ENCODE measurements at regions not wholly inside any gene's neighbourhood (a gene's known extent, or its start where the extent isn't known, plus 50 kb on each side); places are given as distances from the start of the nearest gene placed in this dataset.

DNA sequence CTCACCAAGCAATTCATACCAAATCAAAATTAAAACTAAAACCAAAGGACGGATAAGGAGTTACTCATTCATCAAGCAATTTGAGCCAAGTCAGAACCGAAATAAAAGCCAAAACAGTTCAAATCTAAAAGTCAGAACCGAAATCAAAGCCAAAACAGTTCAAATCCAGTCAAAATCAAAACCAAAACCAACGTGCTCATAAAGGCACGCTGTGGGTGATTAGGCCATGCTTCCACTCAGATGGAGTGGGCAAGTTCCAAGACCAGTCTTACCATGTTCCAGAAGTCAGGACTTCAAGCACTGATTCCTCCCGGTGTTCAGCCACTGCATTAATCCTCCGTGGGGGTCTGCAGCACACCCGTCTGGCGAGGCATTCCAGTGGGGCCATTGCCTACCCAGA is 409.3 kb downstream of the TGFB2 start:
- H3K36me3 Mint-ChIP-seq (ENCODE audit: unreplicated experiment): peaks cover 2% of the 10 kb centered on the region
- TF ChIP-seq, protein P1, sequence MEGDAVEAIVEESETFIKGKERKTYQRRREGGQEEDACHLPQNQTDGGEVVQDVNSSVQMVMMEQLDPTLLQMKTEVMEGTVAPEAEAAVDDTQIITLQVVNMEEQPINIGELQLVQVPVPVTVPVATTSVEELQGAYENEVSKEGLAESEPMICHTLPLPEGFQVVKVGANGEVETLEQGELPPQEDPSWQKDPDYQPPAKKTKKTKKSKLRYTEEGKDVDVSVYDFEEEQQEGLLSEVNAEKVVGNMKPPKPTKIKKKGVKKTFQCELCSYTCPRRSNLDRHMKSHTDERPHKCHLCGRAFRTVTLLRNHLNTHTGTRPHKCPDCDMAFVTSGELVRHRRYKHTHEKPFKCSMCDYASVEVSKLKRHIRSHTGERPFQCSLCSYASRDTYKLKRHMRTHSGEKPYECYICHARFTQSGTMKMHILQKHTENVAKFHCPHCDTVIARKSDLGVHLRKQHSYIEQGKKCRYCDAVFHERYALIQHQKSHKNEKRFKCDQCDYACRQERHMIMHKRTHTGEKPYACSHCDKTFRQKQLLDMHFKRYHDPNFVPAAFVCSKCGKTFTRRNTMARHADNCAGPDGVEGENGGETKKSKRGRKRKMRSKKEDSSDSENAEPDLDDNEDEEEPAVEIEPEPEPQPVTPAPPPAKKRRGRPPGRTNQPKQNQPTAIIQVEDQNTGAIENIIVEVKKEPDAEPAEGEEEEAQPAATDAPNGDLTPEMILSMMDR (IDR thresholded peaks at IDR 0.05): no peak
- H3K9me3 Mint-ChIP-seq (ENCODE audit: unreplicated experiment): peaks cover 3% of the 10 kb centered on the region
- no peak for DNase-seq (ENCODE audit: extremely low spot score, unreplicated experiment)
- H3K4me3 Mint-ChIP-seq (ENCODE audit: unreplicated experiment): no peak overlapping the region
- H3K27ac Mint-ChIP-seq (ENCODE audit: unreplicated experiment): no peak overlapping the region
- no peaks in the 10 kb centered on the region for H3K27me3 Mint-ChIP-seq (ENCODE audit: unreplicated experiment)
- H3K4me1 Mint-ChIP-seq (ENCODE audit: unreplicated experiment): peaks cover 3% of the 10 kb centered on the region

DNA sequence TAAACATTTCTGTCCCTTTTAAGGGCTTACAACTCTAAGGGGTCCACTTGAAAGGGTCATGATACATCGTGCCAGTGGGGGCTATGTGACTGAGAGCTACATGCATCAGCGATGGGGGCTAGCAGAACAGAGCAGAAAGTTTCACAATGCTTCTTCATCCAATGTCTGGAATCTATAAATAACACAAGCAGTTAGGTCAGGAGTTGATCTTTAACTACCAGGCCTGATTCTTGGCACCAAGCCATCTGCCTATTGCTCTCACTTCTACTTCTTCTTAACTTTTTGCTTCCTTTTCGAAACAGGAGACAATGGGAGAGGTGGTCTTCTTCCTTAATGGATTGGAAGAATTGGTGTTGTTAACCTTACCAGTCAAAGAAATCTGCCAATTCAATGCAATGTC is 410.0 kb downstream of the TGFB2 start:
- Mint-ChIP-seq H3K4me3 (ENCODE audit: unreplicated experiment) (no peak overlapping the region), H3K27ac (ENCODE audit: unreplicated experiment) (no peak overlapping the region), H3K27me3 (ENCODE audit: unreplicated experiment) (no peaks in the 10 kb centered on the region), H3K9me3 (ENCODE audit: unreplicated experiment) (peaks cover 3% of the 10 kb centered on the region), H3K36me3 (ENCODE audit: unreplicated experiment) (peaks cover 2% of the 10 kb centered on the region), H3K4me1 (ENCODE audit: unreplicated experiment) (peaks cover 6% of the 10 kb centered on the region)
- TF ChIP-seq, protein P1 (IDR thresholded peaks at IDR 0.05): no peak
- DNase-seq (ENCODE audit: extremely low spot score, unreplicated experiment): no peak

DNA sequence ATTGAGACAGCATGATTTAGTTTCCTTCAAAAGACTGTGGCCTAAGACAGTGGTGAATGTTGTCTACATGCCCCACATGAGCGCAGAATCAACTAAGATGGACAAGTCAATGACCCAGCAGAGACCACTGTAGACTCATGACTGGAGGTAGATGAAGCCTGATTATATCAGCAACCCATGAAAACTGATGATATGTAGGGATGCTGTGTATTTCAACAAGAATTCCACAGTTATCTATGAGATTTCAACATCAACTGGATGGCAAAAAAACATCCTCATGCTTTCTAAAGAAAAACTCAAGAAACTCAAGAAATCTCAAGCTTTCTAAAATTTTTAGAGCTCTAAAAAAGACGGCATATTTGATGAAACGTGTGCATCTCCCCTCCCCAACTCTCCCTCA is 413.9 kb upstream of the LYPLAL1 start:
- peaks cover 3% of the 10 kb centered on the region for H3K9me3 Mint-ChIP-seq (ENCODE audit: unreplicated experiment)
- H3K27me3 Mint-ChIP-seq (ENCODE audit: unreplicated experiment): no peaks in the 10 kb centered on the region
- H3K27ac Mint-ChIP-seq (ENCODE audit: unreplicated experiment): no peak overlapping the region
- H3K4me3 Mint-ChIP-seq (ENCODE audit: unreplicated experiment): no peak overlapping the region
- TF ChIP-seq, protein P1 (IDR thresholded peaks at IDR 0.05): no peak
- H3K4me1 Mint-ChIP-seq (ENCODE audit: unreplicated experiment): peaks cover 21% of the 10 kb centered on the region
- DNase-seq (ENCODE audit: extremely low spot score, unreplicated experiment): no peak
- H3K36me3 Mint-ChIP-seq (ENCODE audit: unreplicated experiment): peaks cover 2% of the 10 kb centered on the region

DNA sequence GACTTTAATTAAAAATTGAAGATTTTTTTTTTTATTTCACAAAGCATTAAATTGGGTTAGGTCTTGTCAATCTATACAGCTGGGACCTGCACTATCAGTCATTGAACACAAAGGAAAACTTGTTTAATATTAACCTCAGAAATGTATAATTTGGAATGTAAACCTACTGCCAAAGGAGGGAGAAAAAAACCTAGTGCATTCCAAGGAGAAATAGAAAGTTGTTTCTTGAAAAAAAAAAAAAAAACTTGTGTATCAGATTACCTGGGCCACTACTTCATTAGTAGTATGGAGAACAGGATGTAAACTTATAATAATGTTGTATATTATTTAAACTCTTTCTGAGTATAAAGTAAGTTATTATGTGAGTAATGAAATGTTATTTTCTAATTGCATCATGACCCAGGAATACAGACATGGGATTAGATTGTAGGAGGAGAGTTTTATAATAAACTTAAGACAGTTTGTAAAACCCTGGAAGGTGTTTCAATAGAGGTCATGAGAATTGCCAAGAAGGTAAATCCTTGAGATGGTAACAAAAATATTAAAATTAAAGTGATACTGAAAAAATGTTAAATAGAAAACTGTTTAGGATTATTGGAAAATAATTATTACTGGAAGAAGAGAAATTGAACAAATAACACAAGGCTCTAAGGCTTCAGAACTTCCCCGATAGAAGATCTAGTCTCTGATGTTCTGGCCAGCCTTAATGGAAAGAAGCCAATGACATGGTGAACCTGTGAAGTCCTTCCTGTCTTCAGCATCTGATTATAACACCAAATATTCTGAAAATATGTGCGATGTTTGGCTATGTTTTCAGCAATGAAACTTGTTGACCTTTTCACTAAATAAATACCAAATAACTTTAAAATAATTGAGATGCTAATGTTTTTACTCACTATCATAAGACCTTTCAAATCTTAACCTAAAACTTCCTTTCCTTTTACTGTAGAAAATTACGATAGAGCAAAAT is 412.8 kb upstream of the LYPLAL1 start:
- DNase-seq (ENCODE audit: extremely low spot score, unreplicated experiment): no peak
- no peak overlapping the region for H3K27ac Mint-ChIP-seq (ENCODE audit: unreplicated experiment)
- TF ChIP-seq, protein P1 (IDR thresholded peaks at IDR 0.05): no peak
- peaks cover under 1% of the 10 kb centered on the region for H3K36me3 Mint-ChIP-seq (ENCODE audit: unreplicated experiment)
- H3K4me3 Mint-ChIP-seq (ENCODE audit: unreplicated experiment): no peak overlapping the region
- no peaks in the 10 kb centered on the region for H3K27me3 Mint-ChIP-seq (ENCODE audit: unreplicated experiment)
- H3K4me1 Mint-ChIP-seq (ENCODE audit: unreplicated experiment): peaks cover 21% of the 10 kb centered on the region
- peaks cover 1% of the 10 kb centered on the region for H3K9me3 Mint-ChIP-seq (ENCODE audit: unreplicated experiment)

DNA sequence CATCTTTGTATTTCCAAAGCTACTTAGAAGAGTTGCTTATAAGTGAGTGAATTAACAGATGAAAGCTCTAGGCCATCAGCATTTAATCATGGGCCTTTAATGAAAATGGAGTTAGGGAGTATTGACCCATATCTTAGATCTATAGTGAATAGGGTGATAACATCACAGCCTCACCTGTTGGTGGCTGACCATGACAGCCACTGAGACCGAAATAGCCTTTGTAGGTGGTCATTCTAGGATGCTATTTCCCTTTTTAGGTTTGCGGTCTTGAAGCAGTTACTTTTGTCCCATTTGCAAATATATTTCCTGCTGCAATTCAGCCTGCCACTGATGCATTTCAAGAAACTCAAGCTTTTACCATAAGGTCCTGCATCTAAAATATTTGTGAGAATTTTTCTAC is 410.1 kb upstream of the LYPLAL1 start:
- H3K27me3 Mint-ChIP-seq (ENCODE audit: unreplicated experiment): no peaks in the 10 kb centered on the region
- no peaks in the 10 kb centered on the region for H3K36me3 Mint-ChIP-seq (ENCODE audit: unreplicated experiment)
- H3K27ac Mint-ChIP-seq (ENCODE audit: unreplicated experiment): no peak overlapping the region

More for the DNA sequence above, 410.1 kb upstream of the LYPLAL1 start:
- Mint-ChIP-seq H3K4me3 (ENCODE audit: unreplicated experiment) (no peak overlapping the region), H3K9me3 (ENCODE audit: unreplicated experiment) (no peaks in the 10 kb centered on the region), H3K4me1 (ENCODE audit: unreplicated experiment) (peaks cover 18% of the 10 kb centered on the region)
- TF ChIP-seq, protein P1 (IDR thresholded peaks at IDR 0.05): no peak
- no peak for DNase-seq (ENCODE audit: extremely low spot score, unreplicated experiment)

Measured in osteocyte (in vitro differentiated cells).